ENCODE measurements at regions not wholly inside any gene's neighbourhood (a gene's known extent, or its start where the extent isn't known, plus 50 kb on each side); places are given as distances from the start of the nearest gene placed in this dataset.

- Histone ChIP-seq H3K9me3 (no peaks in the 10 kb centered on the region), H3K36me3 (no peaks in the 10 kb centered on the region), H3K4me1 (no peaks in the 10 kb centered on the region), H3K27me3 (no peaks in the 10 kb centered on the region), H3K27ac (no peak overlapping the region), H3K4me3 (replicated peaks in 1 of 3) (no peak overlapping the region)
- WGBS, 2 donors: 70 to 77% methylated on average over 1 of the region's 1 CpG
- intact Hi-C loops (cut with DNase I): no loop called here
- TF ChIP-seq POLR2A (IDR thresholded peaks at IDR 0.05) (no peak), CTCF (IDR thresholded peaks at IDR 0.05) (no peak)
- no peak for DNase-seq
Measured at GRCh38 chr3:877001-877400, 215.8 kb upstream of the CNTN6 start.

GRCh38 chr3:878746-879145 lies 214.1 kb upstream of the CNTN6 start:
- Histone ChIP-seq H3K4me1 (no peaks in the 10 kb centered on the region), H3K36me3 (no peaks in the 10 kb centered on the region), H3K4me3 (replicated peaks in 1 of 3) (no peak overlapping the region), H3K27me3 (no peaks in the 10 kb centered on the region), H3K9me3 (no peaks in the 10 kb centered on the region), H3K27ac (no peak overlapping the region)
- intact Hi-C loops (cut with DNase I): no loop called here
- DNase-seq: no peak
- TF ChIP-seq CTCF (IDR thresholded peaks at IDR 0.05) (no peak), POLR2A (IDR thresholded peaks at IDR 0.05) (no peak)
- WGBS, 2 donors: 86 to 88% methylated on average over 1 of the region's 1 CpG

GRCh38 chr3:880371-880770 lies 212.5 kb upstream of the CNTN6 start:
- Histone ChIP-seq H3K27ac (no peak overlapping the region), H3K4me1 (no peaks in the 10 kb centered on the region), H3K4me3 (replicated peaks in 1 of 3) (no peak overlapping the region), H3K27me3 (no peaks in the 10 kb centered on the region), H3K36me3 (no peaks in the 10 kb centered on the region), H3K9me3 (no peaks in the 10 kb centered on the region)
- DNase-seq: no peak
- 60 to 64% methylated on average over 3 of the region's 3 CpGs for WGBS, 2 donors
- no peak for TF ChIP-seq CTCF (IDR thresholded peaks at IDR 0.05)
- TF ChIP-seq POLR2A (IDR thresholded peaks at IDR 0.05): no peak
- intact Hi-C loops (cut with DNase I): no loop called here

GRCh38 chr3:882533-882932 lies 210.3 kb upstream of the CNTN6 start:
- intact Hi-C loops (cut with DNase I): no loop called here

More at GRCh38 chr3:882533-882932, 210.3 kb upstream of the CNTN6 start:
- TF ChIP-seq POLR2A (IDR thresholded peaks at IDR 0.05): no peak
- TF ChIP-seq CTCF (IDR thresholded peaks at IDR 0.05): no peak
- no peak overlapping the region for H3K27ac ChIP-seq
- H3K27me3 ChIP-seq: no peaks in the 10 kb centered on the region
- no peaks in the 10 kb centered on the region for H3K36me3 ChIP-seq
- no peak for DNase-seq
- H3K4me3 ChIP-seq (replicated peaks in 1 of 3): no peak overlapping the region
- 58 to 64% methylated on average over 3 of the region's 3 CpGs for WGBS, 2 donors
- H3K4me1 ChIP-seq: no peaks in the 10 kb centered on the region
- H3K9me3 ChIP-seq: no peaks in the 10 kb centered on the region
